AG08395 (cell line): ENCODE measurements at regions not wholly inside any gene's neighbourhood (a gene's known extent, or its start where the extent isn't known, plus 50 kb on each side); places are given as distances from the start of the nearest gene placed in this dataset.
"Not testable (repeated sequence)": the region's sequence is repeated elsewhere in the genome, so short reads cannot be mapped to it uniquely, and the experiment has no call there.

Source experiments
- DNase-seq: peaks from one replicate; pipeline ENCODE4 v3.0.0; 2012; ENCODE audit warnings: mixed read lengths, low spot score

- peak; percentile 35 for DNase-seq
These were observed 108.6 kb downstream of the NRN1 start for GRCh38 chr6:5898102-5898501.

- DNase-seq = no peak
These were observed 110.1 kb downstream of the NRN1 start for GRCh38 chr6:5896476-5897200.

- DNase-seq = no peak
These were observed 112.4 kb downstream of the NRN1 start for GRCh38 chr6:5894357-5894756.

GRCh38 chr6:5893295-5893694, 113.4 kb downstream of the NRN1 start:
- no peak for DNase-seq

GRCh38 chr6:5892669-5893068, 114.1 kb downstream of the NRN1 start:
- DNase-seq = no peak

GRCh38 chr6:5878792-5879191, 127.9 kb downstream of the NRN1 start:
- no peak for DNase-seq

GRCh38 chr6:5876076-5876475, 130.6 kb downstream of the NRN1 start:
- no peak for DNase-seq

GRCh38 chr6:5873976-5874375, 132.7 kb downstream of the NRN1 start:
- not testable (repeated sequence) for DNase-seq

GRCh38 chr6:5871296-5871695, 135.4 kb downstream of the NRN1 start:
- no peak for DNase-seq

- no peak for DNase-seq
These were observed 137.0 kb downstream of the NRN1 start for GRCh38 chr6:5869676-5870075.

GRCh38 chr6:5869261-5869660, 137.5 kb downstream of the NRN1 start:
- DNase-seq = no peak

GRCh38 chr6:5866547-5867051, 140.1 kb downstream of the NRN1 start:
- DNase-seq = peak; percentile 67

GRCh38 chr6:5865506-5866031, 141.2 kb downstream of the NRN1 start:
- no peak for DNase-seq

- DNase-seq = no peak
These were observed 145.9 kb downstream of the NRN1 start for GRCh38 chr6:5860849-5861248.

- DNase-seq = no peak
These were observed 150.8 kb downstream of the NRN1 start for GRCh38 chr6:5855787-5856470.

- no peak for DNase-seq
These were observed 151.8 kb downstream of the NRN1 start for GRCh38 chr6:5854899-5855298.

GRCh38 chr6:5851261-5851757, 155.4 kb downstream of the NRN1 start:
- peak; percentile 74 for DNase-seq

GRCh38 chr6:5850848-5851255, 155.9 kb downstream of the NRN1 start:
- no peak for DNase-seq

GRCh38 chr6:5846889-5847288, 159.8 kb downstream of the NRN1 start:
- DNase-seq = no peak

GRCh38 chr6:5846335-5846734, 160.4 kb downstream of the NRN1 start:
- DNase-seq = no peak

GRCh38 chr6:5843078-5843477, 163.6 kb downstream of the NRN1 start:
- DNase-seq = no peak

- DNase-seq = no peak
These were observed 165.9 kb downstream of the NRN1 start for GRCh38 chr6:5840734-5841390.
